ENCODE measurements at regions not wholly inside any gene's neighbourhood (a gene's known extent, or its start where the extent isn't known, plus 50 kb on each side); places are given as distances from the start of the nearest gene placed in this dataset.

DNA sequence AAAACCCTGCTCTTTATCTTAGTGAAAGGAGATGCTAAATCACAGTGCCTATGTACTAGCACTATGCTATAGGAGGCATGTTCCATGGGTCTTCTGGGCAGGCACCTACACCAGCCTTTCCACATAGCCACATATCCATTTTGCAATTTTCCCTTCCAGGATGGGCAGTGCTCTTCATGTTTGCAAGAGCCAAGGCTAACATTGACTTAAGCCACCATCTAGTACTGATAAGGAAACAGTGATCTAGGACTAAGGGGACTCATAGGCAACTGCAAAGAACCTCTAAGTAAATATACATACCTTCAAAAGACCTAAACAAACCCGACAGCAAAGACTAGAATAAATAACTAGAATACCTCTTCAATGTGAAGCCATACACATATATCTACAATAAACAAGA is 919.7 kb upstream of the GYPC start:
- no peak for TF ChIP-seq POLR2AphosphoS5 (IDR thresholded peaks at IDR 0.05)
- TF ChIP-seq, protein P1, sequence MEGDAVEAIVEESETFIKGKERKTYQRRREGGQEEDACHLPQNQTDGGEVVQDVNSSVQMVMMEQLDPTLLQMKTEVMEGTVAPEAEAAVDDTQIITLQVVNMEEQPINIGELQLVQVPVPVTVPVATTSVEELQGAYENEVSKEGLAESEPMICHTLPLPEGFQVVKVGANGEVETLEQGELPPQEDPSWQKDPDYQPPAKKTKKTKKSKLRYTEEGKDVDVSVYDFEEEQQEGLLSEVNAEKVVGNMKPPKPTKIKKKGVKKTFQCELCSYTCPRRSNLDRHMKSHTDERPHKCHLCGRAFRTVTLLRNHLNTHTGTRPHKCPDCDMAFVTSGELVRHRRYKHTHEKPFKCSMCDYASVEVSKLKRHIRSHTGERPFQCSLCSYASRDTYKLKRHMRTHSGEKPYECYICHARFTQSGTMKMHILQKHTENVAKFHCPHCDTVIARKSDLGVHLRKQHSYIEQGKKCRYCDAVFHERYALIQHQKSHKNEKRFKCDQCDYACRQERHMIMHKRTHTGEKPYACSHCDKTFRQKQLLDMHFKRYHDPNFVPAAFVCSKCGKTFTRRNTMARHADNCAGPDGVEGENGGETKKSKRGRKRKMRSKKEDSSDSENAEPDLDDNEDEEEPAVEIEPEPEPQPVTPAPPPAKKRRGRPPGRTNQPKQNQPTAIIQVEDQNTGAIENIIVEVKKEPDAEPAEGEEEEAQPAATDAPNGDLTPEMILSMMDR (IDR thresholded peaks at IDR 0.05), result no peak
- TF ChIP-seq EP300 (IDR thresholded peaks at IDR 0.05), result no peak
- TF ChIP-seq POLR2A (IDR thresholded peaks at IDR 0.05), result no peak
- intact Hi-C loops (cut with DNase I; ENCODE audit: low total_unique reads), result no loop called here
- no peaks in the 10 kb centered on the region for H3K27me3 ChIP-seq
- no peak for DNase-seq
- 27 to 46% (median 39%) methylated on average over 1 of the region's 1 CpG for WGBS, 5 donors
- H3K4me1 ChIP-seq, result no peaks in the 10 kb centered on the region
- no peak overlapping the region for H3K4me3 ChIP-seq
- H3K9me3 ChIP-seq, result peaks cover 0 to 30% (median 5%) of the 10 kb centered on the region in 4 donors
- no peak overlapping the region for H3K27ac ChIP-seq
- no peaks in the 10 kb centered on the region for H3K36me3 ChIP-seq

DNA sequence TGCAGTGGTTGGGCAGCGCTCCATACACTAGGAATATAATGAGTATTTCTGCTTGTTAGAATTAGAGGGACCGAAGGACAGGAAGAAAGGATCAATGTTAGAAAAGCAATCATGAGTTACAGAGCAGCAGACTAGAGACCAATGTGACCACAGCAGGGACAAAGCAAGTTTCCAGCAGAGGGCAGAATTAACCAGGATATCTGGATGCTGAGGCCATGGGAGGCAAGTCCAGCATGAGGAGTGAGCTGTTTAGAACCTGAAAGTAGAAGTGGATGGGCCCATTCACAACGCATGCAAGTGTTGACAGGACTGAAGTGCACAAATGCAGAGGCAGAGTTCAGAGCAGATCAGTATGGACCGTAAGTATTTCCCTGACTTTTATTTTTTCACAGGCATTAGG is 910.4 kb upstream of the GYPC start:
- H3K4me1 ChIP-seq, result no peaks in the 10 kb centered on the region
- WGBS, 5 donors, result 49 to 56% (median 54%) methylated on average over 4 of the region's 4 CpGs
- peak in 1 of 2 donors; percentile 75 for DNase-seq
- H3K27me3 ChIP-seq, result no peaks in the 10 kb centered on the region
- no peaks in the 10 kb centered on the region for H3K36me3 ChIP-seq
- intact Hi-C loops (cut with DNase I; ENCODE audit: low total_unique reads), result no loop called here
- no peak overlapping the region for H3K27ac ChIP-seq
- no peaks in the 10 kb centered on the region for H3K9me3 ChIP-seq
- TF ChIP-seq POLR2A (IDR thresholded peaks at IDR 0.05), result no peak
- no peak for TF ChIP-seq EP300 (IDR thresholded peaks at IDR 0.05)
- TF ChIP-seq POLR2AphosphoS5 (IDR thresholded peaks at IDR 0.05), result no peak
- TF ChIP-seq, protein P1 (IDR thresholded peaks at IDR 0.05), result no peak
- H3K4me3 ChIP-seq, result no peak overlapping the region

DNA sequence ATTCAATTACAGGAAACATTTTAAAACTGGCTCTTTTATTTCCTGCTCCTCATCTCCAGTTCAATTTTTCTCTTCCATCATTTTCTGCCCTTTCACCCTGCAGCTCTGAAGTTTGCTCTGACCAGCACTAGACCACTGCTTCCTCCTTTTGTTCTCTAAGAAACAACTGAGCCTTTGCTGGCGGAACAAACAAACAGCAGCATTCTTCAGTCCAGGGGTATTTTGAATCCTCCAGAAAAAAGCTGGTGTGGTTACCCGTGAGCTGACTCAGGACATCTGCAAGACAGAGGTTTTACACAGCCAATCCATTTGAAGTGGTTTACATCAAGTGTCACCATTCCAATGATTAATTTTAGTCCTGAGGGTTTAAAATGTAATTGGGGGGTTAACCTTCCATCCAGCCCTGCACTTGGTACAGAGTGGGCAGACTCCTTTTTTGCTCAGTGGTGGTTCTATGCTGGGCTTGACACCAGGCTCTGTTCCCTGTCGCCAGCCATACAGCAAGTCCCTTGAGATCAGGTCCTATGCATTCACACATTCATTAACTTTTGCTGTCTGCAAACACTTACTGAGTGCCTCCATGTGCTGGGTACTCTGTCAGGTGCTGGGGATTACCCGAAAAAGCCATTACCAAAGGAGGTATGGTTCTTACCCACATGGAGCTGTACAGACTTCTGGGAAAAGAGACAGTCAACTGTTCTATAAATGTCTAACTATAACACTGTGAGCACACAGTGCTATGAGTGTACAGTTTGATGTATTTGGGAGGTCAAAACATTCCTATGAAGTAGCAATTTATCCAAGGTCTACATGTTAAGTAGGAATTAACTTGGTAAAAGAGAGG is 909.4 kb upstream of the GYPC start:
- Histone ChIP-seq H3K27me3 (no peaks in the 10 kb centered on the region), H3K27ac (no peak overlapping the region), H3K36me3 (no peaks in the 10 kb centered on the region), H3K4me1 (no peaks in the 10 kb centered on the region), H3K4me3 (no peak overlapping the region), H3K9me3 (no peaks in the 10 kb centered on the region)
- TF ChIP-seq POLR2AphosphoS5 (IDR thresholded peaks at IDR 0.05), result no peak
- TF ChIP-seq, protein P1 (IDR thresholded peaks at IDR 0.05), result no peak
- no peak for TF ChIP-seq EP300 (IDR thresholded peaks at IDR 0.05)
- TF ChIP-seq POLR2A (IDR thresholded peaks at IDR 0.05), result no peak
- DNase-seq, result no peak
- intact Hi-C loops (cut with DNase I; ENCODE audit: low total_unique reads), result no loop called here
- WGBS, 5 donors, result 64 to 74% (median 70%) methylated on average over 4 of the region's 4 CpGs

DNA sequence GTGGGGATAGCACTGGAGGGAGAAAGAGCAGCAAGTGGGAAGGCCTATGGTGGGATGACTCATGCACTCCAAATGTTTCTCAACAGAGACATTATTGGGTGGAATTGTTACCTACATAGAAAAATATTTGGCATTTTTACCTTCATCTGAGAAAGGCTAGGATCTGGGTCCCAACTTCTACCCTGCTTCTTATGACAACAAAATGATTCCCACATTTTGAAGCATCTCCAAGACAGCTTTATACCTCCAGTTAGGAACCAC is 908.9 kb upstream of the GYPC start:
- Histone ChIP-seq H3K36me3 (no peaks in the 10 kb centered on the region), H3K9me3 (no peaks in the 10 kb centered on the region), H3K4me3 (no peak overlapping the region), H3K27ac (no peak overlapping the region), H3K27me3 (no peaks in the 10 kb centered on the region), H3K4me1 (no peaks in the 10 kb centered on the region)
- TF ChIP-seq EP300 (IDR thresholded peaks at IDR 0.05), result no peak
- no peak for TF ChIP-seq POLR2A (IDR thresholded peaks at IDR 0.05)
- no peak for TF ChIP-seq POLR2AphosphoS5 (IDR thresholded peaks at IDR 0.05)
- TF ChIP-seq, protein P1 (IDR thresholded peaks at IDR 0.05), result no peak
- no peak for DNase-seq
- intact Hi-C loops (cut with DNase I; ENCODE audit: low total_unique reads), result no loop called here

All from stomach (tissue), 8 donors.